ENCODE measurements at regions not wholly inside any gene's neighbourhood (a gene's known extent, or its start where the extent isn't known, plus 50 kb on each side); places are given as distances from the start of the nearest gene placed in this dataset.

- TF ChIP-seq, protein P1, sequence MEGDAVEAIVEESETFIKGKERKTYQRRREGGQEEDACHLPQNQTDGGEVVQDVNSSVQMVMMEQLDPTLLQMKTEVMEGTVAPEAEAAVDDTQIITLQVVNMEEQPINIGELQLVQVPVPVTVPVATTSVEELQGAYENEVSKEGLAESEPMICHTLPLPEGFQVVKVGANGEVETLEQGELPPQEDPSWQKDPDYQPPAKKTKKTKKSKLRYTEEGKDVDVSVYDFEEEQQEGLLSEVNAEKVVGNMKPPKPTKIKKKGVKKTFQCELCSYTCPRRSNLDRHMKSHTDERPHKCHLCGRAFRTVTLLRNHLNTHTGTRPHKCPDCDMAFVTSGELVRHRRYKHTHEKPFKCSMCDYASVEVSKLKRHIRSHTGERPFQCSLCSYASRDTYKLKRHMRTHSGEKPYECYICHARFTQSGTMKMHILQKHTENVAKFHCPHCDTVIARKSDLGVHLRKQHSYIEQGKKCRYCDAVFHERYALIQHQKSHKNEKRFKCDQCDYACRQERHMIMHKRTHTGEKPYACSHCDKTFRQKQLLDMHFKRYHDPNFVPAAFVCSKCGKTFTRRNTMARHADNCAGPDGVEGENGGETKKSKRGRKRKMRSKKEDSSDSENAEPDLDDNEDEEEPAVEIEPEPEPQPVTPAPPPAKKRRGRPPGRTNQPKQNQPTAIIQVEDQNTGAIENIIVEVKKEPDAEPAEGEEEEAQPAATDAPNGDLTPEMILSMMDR (IDR thresholded peaks at IDR 0.05), result no peak
- no peak for TF ChIP-seq POLR2A (IDR thresholded peaks at IDR 0.05)
Measured at GRCh38 chr2:66667301-66667700, 232.4 kb downstream of the MEIS1 start.

All from esophagus squamous epithelium (tissue), 4 donors.